SK-N-SH (cell line): ENCODE measurements at regions not wholly inside any gene's neighbourhood (a gene's known extent, or its start where the extent isn't known, plus 50 kb on each side); places are given as distances from the start of the nearest gene placed in this dataset.
"Not testable (repeated sequence)": the region's sequence is repeated elsewhere in the genome, so short reads cannot be mapped to it uniquely, and the experiment has no call there.

Experiments used
- CTCF ChIA-PET: fragments of 300-600, 350-600 bp; formaldehyde crosslinking; extraction: SDS; loops from one replicate; lab custom pipeline; 2021; lab: Yijun Ruan, JAX
- POLR2A ChIA-PET: fragments of 350-600 bp; sonication (Branson Sonifier 250); formaldehyde crosslinking; extraction: SDS; loops from one replicate; lab custom pipeline; 2020; ENCODE audit warnings: antibody characterized with exemption, inconsistent platforms; lab: Yijun Ruan, JAX
- DNase-seq: peaks from one replicate; pipeline ENCODE4 v3.0.0; 2012
- H2AFZ ChIP-seq: fragments of 200-600 bp; sonication (generic); 2 replicates; pipeline ENCODE4 v1.8.1; 2016; ENCODE audit warnings: antibody characterized with exemption, mild to moderate bottlenecking, low read depth
- H3F3A ChIP-seq: fragments of 200-600 bp; sonication (generic); replicated peaks from 2 replicates; pipeline ENCODE3; 2016; ENCODE audit warnings: antibody characterized with exemption, mild to moderate bottlenecking; ENCODE audit not compliant: insufficient read depth
- H3K27ac ChIP-seq, 2 experiments: fragments of 200-500 bp in 1 of 2; fragments of 200-600 bp in 1 of 2; sonication (Bioruptor generic) in 1 of 2; sonication (generic), shearing (Covaris generic) in 1 of 2; 2 replicates each; pipeline versions ENCODE4 v1.5.1 to v1.6.1; 2014 to 2016; ENCODE audit warnings: low read depth in 2 of 2, inconsistent platforms in 1 of 2, low read length in 1 of 2, mild to moderate bottlenecking in 1 of 2, mixed read lengths in 1 of 2
- H3K27me3 ChIP-seq: fragments of 200-600 bp; sonication (generic), shearing (Covaris generic); 2 replicates; pipeline ENCODE4 v1.6.1; 2016; ENCODE audit warnings: mixed run types; ENCODE audit not compliant: insufficient read depth
- H3K36me3 ChIP-seq, 2 experiments: fragments of 200-500 bp in 1 of 2; fragments of 200-600 bp in 1 of 2; sonication (Bioruptor generic) in 1 of 2; sonication (generic) in 1 of 2; replicated peaks in 1 of 2; 2 replicates each; pipeline versions ENCODE3 to v1.5.1; 2014 to 2016; ENCODE audit warnings: low read length in 1 of 2, mild to moderate bottlenecking in 1 of 2; ENCODE audit not compliant: insufficient read depth in 2 of 2, control insufficient read depth in 1 of 2
- H3K4me1 ChIP-seq, 2 experiments: fragments of 200-500 bp in 1 of 2; fragments of 200-600 bp in 1 of 2; sonication (Bioruptor generic) in 1 of 2; sonication (generic), shearing (Covaris generic) in 1 of 2; 2 replicates each; pipeline versions ENCODE4 v1.5.1 to v1.6.1; 2014 to 2016; ENCODE audit warnings: low read depth in 1 of 2, low read length in 1 of 2, mixed run types in 1 of 2; ENCODE audit not compliant: insufficient read depth in 2 of 2, control insufficient read depth in 1 of 2
- H3K4me2 ChIP-seq: fragments of 200-600 bp; sonication (generic), shearing (Covaris generic); 2 replicates; pipeline ENCODE4 v1.6.1; 2017; ENCODE audit warnings: mixed run types
- H3K4me3 ChIP-seq, 2 experiments: fragments of 200-500 bp in 1 of 2; fragments of 200-600 bp in 1 of 2; sonication (Bioruptor generic) in 1 of 2; sonication (generic), shearing (Covaris generic) in 1 of 2; 2 replicates each; pipeline versions ENCODE4 v1.5.1 to v1.8.1; 2014 to 2016; ENCODE audit warnings: low read depth in 2 of 2, inconsistent platforms in 1 of 2, low read length in 1 of 2, mild to moderate bottlenecking in 1 of 2, mixed read lengths in 1 of 2, moderate library complexity in 1 of 2
- H3K79me2 ChIP-seq: fragments of 200-600 bp; sonication (generic); 2 replicates; pipeline ENCODE4 v1.8.1; 2017; ENCODE audit warnings: mild to moderate bottlenecking; ENCODE audit not compliant: insufficient read depth
- H3K9ac ChIP-seq: fragments of 200-600 bp; sonication (generic); 2 replicates; pipeline ENCODE4 v1.6.1; 2017; ENCODE audit warnings: mixed run types
- H3K9me2 ChIP-seq: fragments of 200-600 bp; sonication (generic); 2 replicates; pipeline ENCODE4 v1.6.1; 2017; ENCODE audit warnings: mixed run types
- H3K9me3 ChIP-seq: fragments of 200-600 bp; sonication (generic); 2 replicates; pipeline ENCODE4 v1.6.1; 2017; ENCODE audit warnings: mixed run types, mild to moderate bottlenecking, moderate library complexity
- H4K20me1 ChIP-seq: fragments of 200-600 bp; sonication (generic); 2 replicates; pipeline ENCODE4 v1.6.1; 2017; ENCODE audit warnings: mild to moderate bottlenecking, mixed run types; ENCODE audit not compliant: insufficient read depth
- WGBS: methylation state at CpG from one replicate; pipeline ENCODE4 v1.1.6; 2017; ENCODE audit warnings: low lambda C conversion rate; 5-methylcytosine and 5-hydroxymethylcytosine counted together

- whole genome bisulfite sequencing = 6% methylated on average over 4 of the region's 4 CpGs
- H3K9me3 ChIP-seq, H3K36me3 ChIP-seq, DNase-seq, H3K27ac ChIP-seq, H3K4me1 ChIP-seq, POLR2A ChIA-PET, H3K4me2 ChIP-seq, H4K20me1 ChIP-seq, H3K9me2 ChIP-seq, H3K9ac ChIP-seq, CTCF ChIA-PET, H3K4me3 ChIP-seq, H2AFZ ChIP-seq, H3K79me2 ChIP-seq, H3F3A ChIP-seq: not testable (repeated sequence)
- peaks cover 17% of the 10 kb centered on the region; the same call in 1 of the 2 replicates for H3K27me3 ChIP-seq
These were observed 108.9 kb downstream of the ATP6V0E2 start for GRCh38 chr7:149982537-149983112.

GRCh38 chr7:149986866-149987265, 113.1 kb downstream of the ATP6V0E2 start:
- H2AFZ ChIP-seq, H3K36me3 ChIP-seq, H3K4me3 ChIP-seq, H4K20me1 ChIP-seq, H3F3A ChIP-seq, H3K4me2 ChIP-seq, POLR2A ChIA-PET, DNase-seq, H3K9me2 ChIP-seq, H3K9me3 ChIP-seq, H3K9ac ChIP-seq, H3K4me1 ChIP-seq, H3K27ac ChIP-seq, CTCF ChIA-PET, H3K27me3 ChIP-seq, H3K79me2 ChIP-seq: not testable (repeated sequence)
- WGBS = no CpG with 5 or more reads among the region's 3 CpGs

GRCh38 chr7:149991652-149992302, 118.0 kb downstream of the ATP6V0E2 start:
- H3K9me3 ChIP-seq, H4K20me1 ChIP-seq, H3K36me3 ChIP-seq, H3K27me3 ChIP-seq, DNase-seq, H3K27ac ChIP-seq, H2AFZ ChIP-seq, H3K79me2 ChIP-seq, H3K4me1 ChIP-seq, POLR2A ChIA-PET, H3K4me2 ChIP-seq, H3F3A ChIP-seq, H3K4me3 ChIP-seq, CTCF ChIA-PET, H3K9ac ChIP-seq, H3K9me2 ChIP-seq: not testable (repeated sequence)
- WGBS = 5% methylated on average over 8 of the region's 8 CpGs

- CTCF ChIA-PET = not testable (repeated sequence)
These were observed 118.6 kb downstream of the ATP6V0E2 start for GRCh38 chr7:149992366-149992765.

GRCh38 chr7:149995369-149996026, 121.7 kb downstream of the ATP6V0E2 start:
- POLR2A ChIA-PET, H3K27me3 ChIP-seq, H4K20me1 ChIP-seq, H3F3A ChIP-seq, H3K9me2 ChIP-seq, H3K4me2 ChIP-seq, H3K4me1 ChIP-seq, CTCF ChIA-PET, H3K27ac ChIP-seq, H3K79me2 ChIP-seq, H3K9me3 ChIP-seq, H2AFZ ChIP-seq, H3K36me3 ChIP-seq, DNase-seq, H3K4me3 ChIP-seq, H3K9ac ChIP-seq: not testable (repeated sequence)
- 14% methylated on average over 14 of the region's 14 CpGs for WGBS

More at GRCh38 chr7:149992366-149992765, 118.6 kb downstream of the ATP6V0E2 start:
- H2AFZ ChIP-seq, H3K4me2 ChIP-seq, POLR2A ChIA-PET, H4K20me1 ChIP-seq, H3K27ac ChIP-seq, H3F3A ChIP-seq, H3K9me3 ChIP-seq, H3K36me3 ChIP-seq, H3K4me3 ChIP-seq, H3K9me2 ChIP-seq, H3K9ac ChIP-seq, DNase-seq, H3K4me1 ChIP-seq, H3K79me2 ChIP-seq, H3K27me3 ChIP-seq: not testable (repeated sequence)
- WGBS = 9% methylated on average over 11 of the region's 11 CpGs
